ENCODE measurements at regions not wholly inside any gene's neighbourhood (a gene's known extent, or its start where the extent isn't known, plus 50 kb on each side); places are given as distances from the start of the nearest gene placed in this dataset.
"Not testable (repeated sequence)": the region's sequence is repeated elsewhere in the genome, so short reads cannot be mapped to it uniquely, and the experiment has no call there.

DNA sequence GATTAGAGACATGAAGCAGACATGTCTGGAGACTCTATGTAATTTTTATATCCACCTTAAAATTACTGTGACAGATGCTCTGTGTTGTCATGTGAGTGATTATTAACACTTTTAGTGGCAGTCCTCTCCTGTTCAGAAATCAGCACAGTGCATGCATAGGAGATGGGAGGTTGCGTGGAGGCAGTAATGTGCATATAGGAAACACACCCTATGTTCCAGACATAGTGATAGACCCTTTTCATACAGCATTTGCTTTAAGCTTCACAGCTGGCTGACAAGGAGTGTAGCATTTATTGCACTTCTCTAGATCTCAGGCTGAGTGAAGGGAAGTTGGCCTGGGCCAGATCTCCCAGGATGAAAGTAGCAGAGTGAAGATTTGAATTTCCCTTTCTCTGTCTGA lies 102.3 kb upstream of the SYN3 start:
- peaks cover 7% of the 10 kb centered on the region for H3K9me3 ChIP-seq (replicated peaks; ENCODE audit: control insufficient read depth, insufficient read depth, low read length)
- no peaks in the 10 kb centered on the region for H3K36me3 ChIP-seq (ENCODE audit: control insufficient read depth in 2 of 2, extremely low read depth in 1 of 2, insufficient read depth in 2 of 2, low read length in 2 of 2)
- dilution Hi-C loops (cut with MboI; ENCODE audit: extremely low pct_ligation_motif_present, low sequenced_read_pairs): no loop called here
- H3K4me2 ChIP-seq (ENCODE audit: insufficient read depth, low read length): no peak overlapping the region
- BruUV-seq (replicated peaks): no TSS peak
- POLR2A ChIA-PET: no interaction called here
- intact Hi-C loops (cut with micrococcal nuclease): no loop called here
- FAIRE-seq (no peak), DNase-seq (ENCODE audit: low read depth, low spot score) (no peak)
- no peaks in the 10 kb centered on the region for H3K4me1 ChIP-seq (ENCODE audit: control insufficient read depth, extremely low read depth, insufficient read depth, low read length)
- no peaks in the 10 kb centered on the region for H3K79me2 ChIP-seq (ENCODE audit: control insufficient read depth, insufficient read depth, low read length)
- H3K4me3 ChIP-seq (replicated peaks in 1 of 3; ENCODE audit: insufficient read depth in 1 of 3, low read depth in 1 of 3, low read length in 3 of 3): no peak overlapping the region
- no peaks in the 10 kb centered on the region for H3K27me3 ChIP-seq (ENCODE audit: control insufficient read depth in 2 of 2, insufficient read depth in 2 of 2, low read length in 2 of 2)
- CTCF ChIA-PET: no interaction called here
- no peaks in the 10 kb centered on the region for H4K20me1 ChIP-seq (replicated peaks; ENCODE audit: control insufficient read depth, extremely low read depth, insufficient read depth, low read length)
- no peaks in the 10 kb centered on the region for H3K9me1 ChIP-seq (replicated peaks; ENCODE audit: control insufficient read depth, extremely low read depth, insufficient read depth, low read length)
- H2AFZ ChIP-seq (ENCODE audit: low read depth, low read length): no peak overlapping the region
- no peak for TF ChIP-seq MYC (IDR thresholded peaks at IDR 0.05; ENCODE audit: low read depth, low read length)
- no peak for TF ChIP-seq FOS (IDR thresholded peaks at IDR 0.05; ENCODE audit: borderline replicate concordance, insufficient read depth, low read length)
- H3K27ac ChIP-seq (ENCODE audit: insufficient read depth, low read depth, low read length): no peak overlapping the region
- H3K9ac ChIP-seq (replicated peaks; ENCODE audit: extremely low read depth, insufficient read depth, low read length): no peak overlapping the region

DNA sequence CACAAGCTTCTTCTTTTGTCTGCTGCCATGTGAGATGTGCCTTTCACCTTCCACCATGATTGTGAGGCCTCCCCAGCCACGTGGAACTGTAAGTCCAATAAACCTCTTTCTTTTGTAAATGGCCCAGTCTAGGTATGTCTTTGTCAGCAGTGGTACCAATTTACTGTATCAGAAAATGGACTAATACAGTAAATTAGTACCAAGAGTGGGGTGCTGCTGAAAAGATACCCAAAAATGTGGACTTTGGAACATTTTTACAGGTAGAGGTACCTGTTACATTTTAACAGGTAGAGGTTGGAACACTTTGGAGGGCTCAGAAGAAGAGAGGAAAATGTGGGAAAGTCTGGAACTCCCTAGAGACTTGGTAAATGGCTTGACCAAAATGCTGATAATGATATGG lies 96.8 kb upstream of the SYN3 start:
- POLR2A ChIA-PET; H3K4me1 ChIP-seq (ENCODE audit: control insufficient read depth, extremely low read depth, insufficient read depth, low read length); intact Hi-C loops (cut with micrococcal nuclease); FAIRE-seq; H3K4me2 ChIP-seq (ENCODE audit: insufficient read depth, low read length); dilution Hi-C loops (cut with MboI; ENCODE audit: extremely low pct_ligation_motif_present, low sequenced_read_pairs); H3K27me3 ChIP-seq (ENCODE audit: control insufficient read depth in 2 of 2, insufficient read depth in 2 of 2, low read length in 2 of 2); BruUV-seq (replicated peaks); H3K9ac ChIP-seq (replicated peaks; ENCODE audit: extremely low read depth, insufficient read depth, low read length); H3K36me3 ChIP-seq (ENCODE audit: control insufficient read depth in 2 of 2, extremely low read depth in 1 of 2, insufficient read depth in 2 of 2, low read length in 2 of 2); H4K20me1 ChIP-seq (replicated peaks; ENCODE audit: control insufficient read depth, extremely low read depth, insufficient read depth, low read length); CTCF ChIA-PET; H3K4me3 ChIP-seq (replicated peaks in 1 of 3; ENCODE audit: insufficient read depth in 1 of 3, low read depth in 1 of 3, low read length in 3 of 3); DNase-seq (ENCODE audit: low read depth, low spot score); H2AFZ ChIP-seq (ENCODE audit: low read depth, low read length); H3K27ac ChIP-seq (ENCODE audit: insufficient read depth, low read depth, low read length); H3K79me2 ChIP-seq (ENCODE audit: control insufficient read depth, insufficient read depth, low read length); H3K9me3 ChIP-seq (replicated peaks; ENCODE audit: control insufficient read depth, insufficient read depth, low read length); H3K9me1 ChIP-seq (replicated peaks; ENCODE audit: control insufficient read depth, extremely low read depth, insufficient read depth, low read length): not testable (repeated sequence)

DNA sequence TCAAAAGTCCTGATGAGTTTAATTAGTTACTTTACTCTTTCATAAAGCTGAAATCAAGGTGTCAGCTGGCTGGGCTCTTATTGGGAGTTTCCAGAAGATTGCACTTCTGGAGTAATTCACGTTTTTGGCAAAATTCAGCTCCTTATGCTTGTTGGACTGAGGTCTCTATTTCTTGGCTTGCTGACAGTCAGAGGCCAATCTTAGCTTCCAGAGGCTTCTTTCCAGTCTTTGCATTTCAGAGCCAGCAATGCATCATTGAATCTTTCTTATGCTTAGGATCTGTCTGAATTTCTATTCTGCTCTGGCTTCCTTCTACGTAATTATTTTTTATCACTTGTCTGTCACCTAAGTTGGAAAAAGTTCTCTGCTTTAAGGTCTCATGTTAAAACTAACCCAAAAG lies 91.4 kb upstream of the SYN3 start:
- dilution Hi-C loops (cut with MboI; ENCODE audit: extremely low pct_ligation_motif_present, low sequenced_read_pairs) (no loop called here), intact Hi-C loops (cut with micrococcal nuclease) (no loop called here)
- H3K4me1 ChIP-seq (ENCODE audit: control insufficient read depth, extremely low read depth, insufficient read depth, low read length): no peaks in the 10 kb centered on the region
- no peak overlapping the region for H3K4me2 ChIP-seq (ENCODE audit: insufficient read depth, low read length)
- H3K36me3 ChIP-seq (ENCODE audit: control insufficient read depth in 2 of 2, extremely low read depth in 1 of 2, insufficient read depth in 2 of 2, low read length in 2 of 2): no peaks in the 10 kb centered on the region
- no peaks in the 10 kb centered on the region for H3K9me1 ChIP-seq (replicated peaks; ENCODE audit: control insufficient read depth, extremely low read depth, insufficient read depth, low read length)
- no peak overlapping the region for H2AFZ ChIP-seq (ENCODE audit: low read depth, low read length)
- no peak overlapping the region for H3K9ac ChIP-seq (replicated peaks; ENCODE audit: extremely low read depth, insufficient read depth, low read length)
- TF ChIP-seq JUN (IDR thresholded peaks at IDR 0.05; ENCODE audit: borderline replicate concordance, insufficient read depth, insufficient read length, low read depth) (no peak), FOS (IDR thresholded peaks at IDR 0.05; ENCODE audit: borderline replicate concordance, insufficient read depth, low read length) (no peak), POLR2A (IDR thresholded peaks at IDR 0.05; ENCODE audit: low read depth, low read length) (no peak), MYC (IDR thresholded peaks at IDR 0.05; ENCODE audit: low read depth, low read length) (no peak), POLR2AphosphoS5 (IDR thresholded peaks at IDR 0.05; ENCODE audit: insufficient read depth, low read depth, low read length) (no peak), EZH2 (IDR thresholded peaks at IDR 0.05; ENCODE audit: borderline replicate concordance, low read depth, low read length, severe bottlenecking) (no peak), GATA2 (IDR thresholded peaks at IDR 0.05; ENCODE audit: insufficient read depth, insufficient read length, low read depth, low read length) (no peak)
- TF ChIP-seq, protein P1, sequence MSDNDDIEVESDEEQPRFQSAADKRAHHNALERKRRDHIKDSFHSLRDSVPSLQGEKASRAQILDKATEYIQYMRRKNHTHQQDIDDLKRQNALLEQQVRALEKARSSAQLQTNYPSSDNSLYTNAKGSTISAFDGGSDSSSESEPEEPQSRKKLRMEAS (IDR thresholded peaks at IDR 0.05; ENCODE audit: insufficient read depth, insufficient read length): no peak
- TF ChIP-seq, protein P2, sequence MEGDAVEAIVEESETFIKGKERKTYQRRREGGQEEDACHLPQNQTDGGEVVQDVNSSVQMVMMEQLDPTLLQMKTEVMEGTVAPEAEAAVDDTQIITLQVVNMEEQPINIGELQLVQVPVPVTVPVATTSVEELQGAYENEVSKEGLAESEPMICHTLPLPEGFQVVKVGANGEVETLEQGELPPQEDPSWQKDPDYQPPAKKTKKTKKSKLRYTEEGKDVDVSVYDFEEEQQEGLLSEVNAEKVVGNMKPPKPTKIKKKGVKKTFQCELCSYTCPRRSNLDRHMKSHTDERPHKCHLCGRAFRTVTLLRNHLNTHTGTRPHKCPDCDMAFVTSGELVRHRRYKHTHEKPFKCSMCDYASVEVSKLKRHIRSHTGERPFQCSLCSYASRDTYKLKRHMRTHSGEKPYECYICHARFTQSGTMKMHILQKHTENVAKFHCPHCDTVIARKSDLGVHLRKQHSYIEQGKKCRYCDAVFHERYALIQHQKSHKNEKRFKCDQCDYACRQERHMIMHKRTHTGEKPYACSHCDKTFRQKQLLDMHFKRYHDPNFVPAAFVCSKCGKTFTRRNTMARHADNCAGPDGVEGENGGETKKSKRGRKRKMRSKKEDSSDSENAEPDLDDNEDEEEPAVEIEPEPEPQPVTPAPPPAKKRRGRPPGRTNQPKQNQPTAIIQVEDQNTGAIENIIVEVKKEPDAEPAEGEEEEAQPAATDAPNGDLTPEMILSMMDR (IDR thresholded peaks at IDR 0.05; ENCODE audit: extremely low read depth in 1 of 2, insufficient read depth in 1 of 2, low read depth in 1 of 2, low read length in 2 of 2): no peak
- H3K9me3 ChIP-seq (replicated peaks; ENCODE audit: control insufficient read depth, insufficient read depth, low read length): peaks cover 3% of the 10 kb centered on the region
- H3K79me2 ChIP-seq (ENCODE audit: control insufficient read depth, insufficient read depth, low read length): no peaks in the 10 kb centered on the region
- no peak overlapping the region for H3K4me3 ChIP-seq (replicated peaks in 1 of 3; ENCODE audit: insufficient read depth in 1 of 3, low read depth in 1 of 3, low read length in 3 of 3)
- no TSS peak for BruUV-seq (replicated peaks)
- no peaks in the 10 kb centered on the region for H4K20me1 ChIP-seq (replicated peaks; ENCODE audit: control insufficient read depth, extremely low read depth, insufficient read depth, low read length)
- ChIA-PET CTCF (no interaction called here), POLR2A (no interaction called here)
- no peak overlapping the region for H3K27ac ChIP-seq (ENCODE audit: insufficient read depth, low read depth, low read length)
- DNase-seq (ENCODE audit: low read depth, low spot score): no peak
- H3K27me3 ChIP-seq (ENCODE audit: control insufficient read depth in 2 of 2, insufficient read depth in 2 of 2, low read length in 2 of 2): no peaks in the 10 kb centered on the region
- no peak for FAIRE-seq

All from endothelial cell of umbilical vein (primary cell).